DMS53 treated with DMSO at 0.1 percent for 48 hours (cell line): ENCODE measurements at regions not wholly inside any gene's neighbourhood (a gene's known extent, or its start where the extent isn't known, plus 50 kb on each side); places are given as distances from the start of the nearest gene placed in this dataset.
"Not testable (repeated sequence)": the region's sequence is repeated elsewhere in the genome, so short reads cannot be mapped to it uniquely, and the experiment has no call there.

Source experiments
- DNase-seq: peaks from one replicate; lab custom pipeline; 2025; ENCODE audit not compliant: unreplicated experiment; lab: John Stamatoyannopoulos, UW

DNA sequence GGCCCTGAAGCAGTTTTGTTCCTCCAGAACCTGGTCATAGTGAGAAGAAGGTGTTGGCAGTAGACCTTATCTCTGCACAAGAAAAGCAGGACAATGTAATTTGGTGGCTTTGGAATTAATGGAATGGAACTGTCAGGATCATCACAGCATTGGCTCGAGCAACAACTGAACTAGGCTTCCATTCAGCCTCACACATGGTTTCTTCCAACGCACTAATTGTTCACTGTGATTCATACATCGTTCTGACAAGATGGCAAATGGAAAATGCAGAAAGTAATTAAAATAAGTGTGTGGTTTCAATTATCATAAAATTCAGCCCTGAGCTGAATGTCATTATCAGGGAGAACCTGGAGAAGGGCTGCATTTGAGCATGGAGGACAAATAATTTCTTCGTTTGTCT lies 80.6 kb downstream of the MFSD1 start:
- DNase-seq = no peak

DNA sequence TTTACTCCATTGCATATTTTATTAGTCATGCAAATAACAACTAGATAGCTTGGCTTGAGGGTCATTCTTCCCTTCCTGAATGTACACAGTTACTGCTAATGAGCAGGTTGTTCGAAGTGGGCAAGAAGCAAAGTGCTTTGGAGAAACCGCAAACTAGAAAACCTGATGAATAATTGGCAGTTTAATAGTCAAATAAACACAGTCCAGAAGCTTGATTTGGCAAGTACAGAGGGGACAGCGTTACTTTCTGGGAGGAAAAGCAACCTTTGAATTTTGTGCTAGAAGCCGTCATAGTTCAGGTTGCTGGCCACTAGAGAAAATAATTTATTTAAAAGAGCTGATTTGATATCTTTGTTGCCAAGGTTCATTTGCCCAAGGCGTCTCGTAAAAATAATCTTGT lies 94.9 kb downstream of the MFSD1 start:
- DNase-seq = no peak

DNA sequence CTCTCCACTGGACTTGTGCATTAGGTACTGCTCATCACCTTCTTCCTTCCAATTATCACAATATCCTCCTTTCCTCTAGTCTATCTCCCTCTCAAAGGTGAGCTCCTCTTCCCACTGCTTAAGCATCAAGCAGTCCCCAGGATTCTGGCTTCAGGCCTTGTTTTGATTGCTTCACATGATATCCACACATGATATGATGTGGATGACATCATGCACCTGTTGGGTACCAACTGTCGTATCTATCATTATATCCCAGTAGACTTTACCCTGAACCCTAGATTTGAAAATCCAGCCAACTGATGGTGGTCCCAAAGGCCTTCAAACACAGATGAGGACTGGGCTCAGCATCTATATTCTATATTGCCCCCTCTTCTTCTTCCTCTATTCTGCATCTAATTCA lies 104.9 kb downstream of the MFSD1 start:
- DNase-seq = no peak

DNA sequence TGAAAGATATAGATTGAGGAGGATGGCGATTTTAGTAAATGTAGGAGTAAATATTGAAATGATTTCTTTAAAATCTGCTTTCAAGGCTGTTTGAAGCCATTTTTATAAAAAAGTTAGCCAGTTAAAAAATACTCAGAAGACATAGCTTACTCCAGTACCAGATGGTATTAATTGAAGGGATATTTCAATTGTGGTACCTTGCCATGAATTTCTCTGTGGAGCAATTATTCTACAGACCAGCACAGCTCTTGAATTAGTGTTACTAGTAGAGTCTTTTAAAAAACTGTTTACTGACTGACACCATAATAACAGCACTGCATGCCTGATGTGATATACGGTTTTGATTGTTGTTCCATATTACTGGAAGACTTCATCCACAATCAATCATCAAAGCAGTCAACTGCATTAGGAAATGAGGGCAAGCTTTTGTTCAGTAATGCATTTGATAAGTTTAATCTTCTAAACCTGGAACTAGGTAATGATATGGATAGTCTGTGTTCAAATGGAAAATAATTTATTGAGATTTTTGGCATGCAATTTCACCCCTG lies 106.4 kb downstream of the MFSD1 start:
- DNase-seq = no peak

DNA sequence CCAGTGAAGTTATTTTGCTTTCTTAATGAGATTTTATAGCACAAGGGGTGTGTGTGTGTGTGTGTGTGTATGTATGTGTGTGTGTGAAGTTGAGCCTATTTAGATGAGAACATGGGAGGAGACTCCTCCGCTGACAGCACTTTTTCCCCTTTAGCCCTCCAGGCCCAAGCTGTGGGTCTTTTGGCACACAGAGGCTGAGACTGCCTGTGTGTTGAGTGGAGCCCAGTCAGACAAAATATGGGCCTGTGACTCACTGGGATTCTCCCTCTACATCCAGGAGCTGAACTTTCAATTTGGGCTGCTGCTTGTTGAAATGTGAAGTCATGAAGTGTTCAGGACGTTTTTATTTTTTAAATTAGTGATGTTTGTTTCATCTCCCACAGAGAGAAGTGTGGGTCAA lies 108.0 kb downstream of the MFSD1 start:
- DNase-seq = no peak

DNA sequence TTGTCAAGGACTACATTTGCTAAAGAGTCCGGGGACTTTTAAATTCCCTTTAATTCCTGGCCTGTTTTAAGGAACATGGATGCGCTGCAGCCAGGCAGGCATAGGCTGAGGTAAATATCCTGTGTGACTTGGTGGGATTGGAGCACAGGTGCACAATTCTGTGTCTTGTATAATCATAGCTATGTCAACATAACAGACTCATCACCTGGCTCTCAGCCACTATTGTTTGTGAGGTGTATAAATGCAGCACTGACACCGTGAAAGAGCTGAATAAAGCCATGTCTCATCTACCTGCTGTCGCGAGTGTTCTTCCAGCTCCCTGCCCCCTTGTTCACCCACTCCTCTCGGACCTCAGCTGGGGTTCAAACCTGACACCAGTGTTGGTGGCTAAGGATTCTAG lies 109.7 kb downstream of the MFSD1 start:
- DNase-seq = peak; percentile 87

DNA sequence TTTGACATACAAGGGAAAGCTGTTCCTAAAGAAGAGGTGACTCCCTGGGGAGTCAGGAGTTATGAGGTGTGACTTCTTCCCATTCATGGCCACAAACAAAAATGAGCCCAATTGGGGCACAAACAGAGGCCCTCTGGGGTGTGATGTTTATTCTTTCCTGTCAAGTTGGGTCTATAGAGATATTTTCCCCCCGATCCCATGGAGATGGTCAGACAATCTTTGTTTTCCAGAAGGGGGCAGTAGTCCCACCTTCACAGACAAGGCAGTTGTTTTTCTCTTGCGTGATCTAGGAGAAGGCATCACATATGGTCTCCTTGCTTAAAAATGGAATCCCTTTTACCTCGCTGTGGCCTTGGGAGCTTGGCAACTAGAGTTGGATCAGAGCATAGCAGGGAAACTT lies 110.3 kb downstream of the MFSD1 start:
- DNase-seq = no peak

DNA sequence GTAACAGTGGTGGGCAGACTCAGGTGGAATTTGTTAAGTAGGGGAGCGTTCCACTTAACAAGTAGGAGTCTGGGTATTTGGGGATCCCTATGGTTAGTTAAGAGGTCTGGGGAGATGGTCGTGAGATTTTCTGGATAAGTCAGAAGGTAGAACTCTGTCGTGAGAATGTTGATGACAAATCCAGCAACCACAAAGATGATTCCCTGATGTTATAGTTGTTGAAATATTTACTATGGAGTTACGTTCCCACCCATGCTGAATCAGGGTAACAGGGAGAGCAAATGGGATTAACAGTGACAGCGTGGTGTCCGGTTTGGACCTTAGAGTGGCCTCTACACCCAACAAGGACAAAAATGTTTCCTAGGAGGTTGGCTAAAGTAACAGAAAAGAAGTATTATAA lies 110.8 kb downstream of the MFSD1 start:
- no peak for DNase-seq

DNA sequence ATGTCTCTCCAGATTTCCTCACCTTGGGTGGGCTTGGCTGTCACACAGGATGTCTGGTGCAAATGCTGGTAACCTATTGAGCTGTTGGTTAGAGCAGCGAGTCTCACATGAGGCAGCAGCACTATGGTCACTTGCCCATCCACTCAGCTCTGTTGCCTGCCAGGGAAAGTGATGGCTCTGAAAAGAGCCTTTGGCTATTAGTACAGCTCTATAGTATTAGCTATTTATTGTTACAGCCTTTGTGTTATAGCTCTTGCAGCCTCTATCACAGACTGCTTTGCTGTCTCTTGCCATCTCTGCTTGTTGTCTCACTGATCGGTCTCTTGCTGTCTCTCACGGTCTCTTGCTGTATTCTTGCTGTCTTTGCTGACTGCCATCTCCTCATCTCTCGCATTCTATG lies 114.3 kb downstream of the MFSD1 start:
- no peak for DNase-seq

DNA sequence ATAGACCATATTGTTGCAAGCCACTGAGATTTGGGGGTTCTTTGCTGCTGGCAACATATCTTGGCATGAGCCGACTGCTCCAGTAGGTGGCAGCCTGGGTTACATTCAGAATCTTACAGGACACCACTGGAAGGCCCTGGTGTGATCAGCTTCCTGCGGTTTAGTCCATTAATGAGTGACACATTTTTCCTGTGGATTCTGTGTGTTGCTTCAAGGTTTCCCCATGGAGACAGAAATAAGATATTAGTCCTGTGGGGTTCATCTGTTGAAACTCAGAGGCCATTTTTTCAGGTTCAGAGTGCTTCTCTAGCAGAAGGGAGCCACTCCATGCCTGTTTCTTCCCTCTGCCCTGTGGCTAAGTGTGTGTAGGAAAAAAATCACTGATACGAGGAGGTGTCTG lies 116.2 kb downstream of the MFSD1 start:
- peak; percentile 60 for DNase-seq

DNA sequence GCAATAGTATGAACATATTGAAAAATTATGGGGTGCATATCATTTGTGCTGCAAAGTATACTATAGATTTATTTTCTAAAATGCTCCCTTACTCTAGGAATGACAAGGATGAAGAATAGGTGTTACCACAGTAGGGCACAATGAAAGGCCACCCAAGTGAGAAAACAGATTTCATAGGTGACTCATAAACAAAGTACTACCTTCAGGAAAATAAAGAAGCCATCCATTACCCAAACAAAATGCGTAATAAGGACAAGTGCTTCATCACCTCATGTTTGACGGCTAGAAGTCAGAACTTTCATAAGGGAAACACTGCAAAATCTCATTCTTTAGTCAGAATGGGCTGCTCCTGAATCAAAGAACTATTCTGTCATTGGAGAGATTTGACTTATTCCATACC lies 116.6 kb downstream of the MFSD1 start:
- DNase-seq = no peak

DNA sequence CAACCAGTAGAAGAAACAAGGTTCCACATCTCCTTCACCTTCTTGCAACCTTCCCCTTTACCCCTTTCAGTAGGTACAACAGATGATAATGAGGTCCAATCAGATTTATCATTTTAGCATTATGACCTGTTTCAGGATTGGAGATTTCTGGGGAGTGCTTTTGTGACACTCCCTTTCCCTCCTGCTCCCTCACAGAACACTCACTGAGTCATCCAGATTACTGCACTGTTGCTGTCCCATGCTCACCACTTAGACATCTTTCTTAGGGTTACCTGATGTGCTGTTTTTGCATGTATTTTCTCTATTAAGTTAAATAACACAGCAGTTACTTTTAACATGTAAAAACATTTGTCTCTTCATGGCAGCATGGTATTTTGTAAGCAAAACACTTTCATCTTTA lies 118.5 kb downstream of the MFSD1 start:
- DNase-seq = no peak

DNA sequence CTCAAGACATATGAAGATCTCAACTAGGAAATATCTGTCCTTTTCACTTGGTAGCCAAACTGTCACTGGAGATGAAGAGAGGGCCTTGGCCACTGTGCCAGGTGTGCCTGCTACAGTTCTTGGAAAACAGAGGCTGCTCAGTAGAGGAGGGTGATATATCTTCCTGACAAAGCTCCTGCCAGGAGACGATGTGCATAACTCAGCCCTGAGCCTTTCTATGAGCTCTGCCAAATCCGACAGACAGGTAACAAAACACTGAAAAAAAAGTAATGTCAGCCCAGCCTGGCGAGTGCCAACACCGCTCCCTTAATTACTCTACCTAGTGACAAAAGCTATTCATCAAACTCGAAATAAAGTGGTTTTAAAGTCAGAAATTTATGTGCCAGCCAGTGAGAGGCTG lies 123.2 kb downstream of the MFSD1 start:
- DNase-seq = no peak

DNA sequence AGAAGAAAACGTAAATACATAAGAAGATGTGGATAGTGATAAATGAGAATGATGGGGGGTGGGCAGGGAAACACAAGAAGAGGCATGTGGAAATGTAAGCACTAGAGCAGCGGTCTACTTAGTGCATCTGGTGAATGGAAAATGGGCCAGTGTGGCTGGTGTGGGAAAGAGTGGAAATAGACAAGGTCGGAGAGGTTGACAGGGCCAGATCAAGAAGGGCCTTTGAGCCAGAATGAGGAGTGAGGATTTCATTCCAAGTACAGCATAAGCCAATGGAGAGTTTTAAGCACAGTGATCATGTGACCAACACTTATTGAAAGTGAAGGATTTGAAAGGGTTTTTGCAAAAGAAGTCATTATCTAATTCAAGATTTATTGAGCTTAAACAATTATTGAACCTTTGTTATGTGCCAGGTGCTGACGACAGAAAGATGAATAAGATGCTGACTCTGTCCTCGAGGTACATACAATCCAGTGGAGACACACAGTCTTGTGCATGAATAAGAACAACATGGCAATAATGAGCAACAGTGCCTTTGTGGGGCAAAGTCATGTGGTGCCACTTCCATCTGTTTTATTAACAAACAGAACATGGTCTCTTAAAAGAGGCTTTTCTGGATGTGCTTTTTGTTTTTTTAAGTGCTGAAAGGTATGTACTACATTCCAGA lies 124.1 kb downstream of the MFSD1 start:
- no peak for DNase-seq

DNA sequence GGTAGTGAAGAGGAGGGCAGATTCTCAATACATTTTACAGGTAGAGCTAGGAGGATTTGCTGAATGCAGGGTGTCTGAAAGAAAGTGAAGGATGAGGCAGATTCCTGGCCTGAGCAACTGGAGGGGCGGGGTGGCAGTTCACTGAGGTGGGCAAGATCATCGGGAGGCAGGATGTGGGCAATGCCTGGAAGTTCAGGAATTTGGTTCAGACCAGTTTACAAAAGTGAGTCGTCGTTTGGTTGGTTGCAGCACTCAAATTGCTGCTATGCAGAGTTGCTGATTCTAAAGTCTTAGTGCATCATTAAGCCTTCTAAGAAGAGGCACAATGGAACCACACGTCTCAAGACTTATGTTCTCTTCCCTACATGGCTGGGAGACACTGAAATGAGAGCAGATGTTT lies 134.0 kb downstream of the MFSD1 start:
- DNase-seq = no peak

DNA sequence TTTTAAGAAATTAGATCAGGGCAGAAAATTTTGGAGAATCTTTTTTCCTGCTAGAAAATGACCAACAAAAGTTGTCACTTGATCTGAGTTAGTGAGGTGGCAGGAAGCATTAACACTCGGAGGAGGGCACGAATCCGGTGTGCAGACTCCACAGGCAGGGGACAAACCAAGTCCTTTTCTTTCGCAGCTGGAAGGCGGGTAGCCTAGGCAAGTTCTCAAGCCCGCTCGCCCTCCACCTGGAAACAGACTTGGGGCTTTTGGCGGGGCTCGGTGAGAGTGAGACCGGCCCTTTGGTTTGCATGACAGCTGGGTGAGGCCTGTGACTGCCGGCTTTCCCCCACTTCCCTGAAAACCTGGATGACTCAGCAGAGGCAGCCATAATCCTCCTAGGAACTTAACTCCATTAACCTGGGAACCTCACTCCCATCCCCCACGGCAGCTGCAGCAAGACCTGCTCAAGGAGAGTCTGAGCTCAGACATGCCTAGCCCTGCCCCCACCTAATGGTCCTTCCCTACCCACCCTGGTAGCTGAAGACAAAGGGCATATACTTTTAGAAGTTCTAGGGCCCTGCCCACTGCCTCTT lies 134.8 kb downstream of the MFSD1 start:
- no peak for DNase-seq

DNA sequence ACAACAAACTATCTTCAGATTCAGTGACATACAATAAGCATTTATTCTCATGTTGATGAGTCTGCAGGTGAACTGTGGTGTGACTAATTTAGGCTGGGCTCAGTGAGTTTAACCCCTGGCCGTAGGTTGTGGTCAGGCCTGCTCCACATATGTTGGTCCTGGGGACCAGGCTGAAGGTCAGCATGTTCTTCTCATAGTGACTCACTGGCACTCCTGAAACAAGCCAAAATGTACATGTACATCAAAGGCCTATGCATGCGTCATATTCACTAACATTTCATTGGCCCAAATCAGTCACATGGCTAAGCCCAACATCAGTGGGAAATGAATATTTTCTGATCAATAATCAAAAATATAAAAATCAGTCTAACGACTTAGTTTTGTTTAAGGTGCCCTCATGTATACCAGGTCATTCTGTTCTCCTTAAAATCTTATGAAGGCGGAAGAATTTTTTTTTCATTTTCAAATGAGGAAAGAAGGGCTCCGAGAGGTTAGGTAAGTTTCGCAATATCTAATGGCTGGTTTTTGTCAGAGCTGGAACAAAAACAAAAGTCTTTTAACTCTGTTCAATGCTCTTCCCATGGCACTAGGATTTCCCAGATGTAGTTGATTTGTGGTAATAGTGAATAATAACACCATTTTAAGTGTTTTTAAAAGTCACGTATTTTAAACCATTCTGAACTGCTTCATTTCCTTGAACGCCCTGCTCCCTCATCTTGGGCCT lies 148.5 kb downstream of the MFSD1 start:
- no peak for DNase-seq

DNA sequence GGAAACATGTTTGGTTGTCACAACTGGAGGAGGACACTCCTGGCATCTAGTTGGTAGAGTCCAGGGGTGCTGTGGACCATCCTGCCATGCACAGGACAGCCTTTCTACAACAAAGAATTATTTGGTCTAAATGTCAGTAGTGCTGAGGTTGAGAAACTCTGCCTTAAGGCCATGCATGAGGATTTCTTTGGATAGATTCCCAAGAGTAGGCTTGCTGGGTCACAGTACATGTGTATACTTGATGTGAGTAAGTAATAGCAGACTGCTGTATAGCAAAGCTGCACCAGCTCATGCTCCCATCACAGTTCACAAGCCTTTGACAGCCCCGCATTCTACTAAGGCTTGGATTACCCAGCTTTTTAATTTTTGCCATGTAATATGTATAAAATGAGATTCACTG lies 151.3 kb downstream of the MFSD1 start:
- no peak for DNase-seq

DNA sequence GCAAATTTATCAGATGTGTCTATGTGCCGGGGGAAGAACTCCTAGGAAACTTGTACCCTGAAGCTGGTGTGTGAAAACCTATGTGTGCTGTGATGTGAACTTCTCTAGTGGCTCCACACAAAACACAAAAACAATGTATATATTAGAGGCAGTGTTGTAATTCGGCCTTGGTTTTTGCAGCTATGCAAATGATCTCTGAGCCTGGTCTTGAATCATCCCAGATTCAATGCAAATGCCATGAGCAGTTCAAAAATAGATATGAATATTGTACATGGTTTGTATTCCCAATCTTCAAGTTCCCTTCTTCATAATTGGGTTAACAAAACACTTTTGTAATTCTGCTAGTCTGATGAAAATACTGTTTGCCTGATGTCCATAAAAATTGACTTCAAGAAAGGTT lies 152.6 kb downstream of the MFSD1 start:
- no peak for DNase-seq

DNA sequence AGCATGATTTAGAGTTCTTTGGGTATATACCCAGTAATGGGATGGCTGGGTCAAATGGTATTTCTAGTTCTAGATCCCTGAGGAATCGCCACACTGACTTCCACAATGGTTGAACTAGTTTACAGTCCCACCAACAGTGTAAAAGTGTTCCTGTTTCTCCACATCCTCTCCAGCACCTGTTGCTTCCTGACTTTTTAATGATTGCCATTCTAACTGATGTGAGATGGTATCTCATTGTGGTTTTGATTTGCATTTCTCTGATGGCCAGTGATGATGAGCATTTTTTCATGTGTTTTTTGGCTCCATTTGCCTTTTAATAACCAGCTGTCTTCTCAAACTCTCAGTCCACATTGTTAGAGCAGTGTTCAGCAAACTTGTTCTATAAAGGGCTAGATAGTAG lies 155.9 kb downstream of the MFSD1 start:
- not testable (repeated sequence) for DNase-seq

DNA sequence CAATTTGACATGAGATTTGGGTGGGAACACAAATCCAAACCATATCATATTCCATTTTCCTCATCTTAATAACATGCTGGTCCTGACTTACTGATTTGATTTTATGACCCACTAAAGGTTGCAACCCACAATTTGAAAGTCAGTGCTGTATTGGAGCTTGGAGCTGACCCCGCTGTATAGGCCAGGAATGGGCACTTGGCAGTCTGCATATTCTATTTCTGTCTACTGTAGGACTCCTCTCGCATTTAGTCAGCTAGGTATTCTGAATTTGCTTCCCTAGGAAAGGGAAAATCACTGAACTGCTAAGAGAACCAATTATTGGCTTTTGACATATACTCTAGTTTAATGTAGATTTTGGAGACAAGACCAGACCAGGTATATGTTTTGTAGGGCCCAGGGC lies 157.0 kb downstream of the MFSD1 start:
- DNase-seq = no peak

DNA sequence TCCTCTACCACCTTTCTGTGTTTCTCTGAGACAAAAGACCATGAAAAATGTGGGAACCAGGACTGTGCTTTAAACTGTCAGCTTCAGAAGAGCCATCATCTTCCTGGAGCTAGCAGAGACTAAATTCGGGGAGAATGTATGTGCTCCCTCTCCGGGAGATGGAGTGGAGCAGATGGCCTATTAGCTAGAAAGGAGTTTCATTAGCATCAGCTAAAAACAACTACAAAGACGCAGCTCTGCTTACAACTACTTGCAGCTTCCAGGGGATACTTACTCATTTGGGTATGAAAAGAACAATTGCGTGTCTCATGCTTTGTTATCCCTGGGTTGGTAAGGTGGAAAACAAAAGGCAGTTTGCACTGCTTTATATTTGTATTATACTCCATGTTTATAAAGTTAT lies 159.6 kb downstream of the MFSD1 start:
- DNase-seq = no peak
